ENCODE measurements at regions not wholly inside any gene's neighbourhood (a gene's known extent, or its start where the extent isn't known, plus 50 kb on each side); places are given as distances from the start of the nearest gene placed in this dataset.

DNA sequence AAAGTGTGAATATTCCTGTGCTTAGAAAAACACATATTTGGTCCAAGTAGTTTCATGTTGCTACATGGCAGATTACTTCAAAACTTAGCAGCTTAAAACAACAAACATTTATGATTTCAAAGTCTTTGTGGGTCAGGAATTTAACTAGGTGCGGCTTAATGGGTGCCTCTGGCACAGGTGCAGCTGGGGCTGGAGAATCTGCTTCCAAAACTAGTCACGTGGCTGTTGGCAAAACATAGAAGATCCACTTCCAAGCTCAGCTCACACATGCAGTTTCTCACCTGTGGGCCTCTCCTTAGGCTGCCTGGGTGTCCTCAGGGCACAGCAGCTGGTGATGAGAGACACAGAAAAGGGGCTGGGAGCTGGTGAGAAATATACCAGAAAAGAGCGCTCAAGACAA is 263.4 kb downstream of the TTLL7 start:
- no peak for DNase-seq

DNA sequence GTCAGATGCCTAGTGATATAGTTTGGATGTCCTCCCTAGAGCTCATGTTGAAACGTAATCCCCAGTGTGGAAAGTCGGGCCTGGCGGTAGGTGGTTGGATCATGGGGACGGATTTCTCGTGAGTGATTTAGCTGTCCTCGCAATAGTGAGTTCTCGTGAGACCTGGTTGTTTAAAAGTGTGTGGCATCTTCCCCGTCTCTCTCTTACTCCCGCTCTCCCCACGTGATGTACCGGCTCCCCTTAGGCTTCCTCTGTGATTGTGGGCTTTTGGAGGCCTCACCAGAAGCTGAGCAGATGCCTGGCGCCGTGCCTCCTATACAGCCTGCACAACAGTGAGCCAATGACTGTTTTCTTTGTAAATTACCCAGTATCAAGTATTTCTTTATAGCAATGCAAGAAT is 264.5 kb downstream of the TTLL7 start:
- peak in 13 of 56 donors; percentile 1 to 30 (median 3) for DNase-seq

DNA sequence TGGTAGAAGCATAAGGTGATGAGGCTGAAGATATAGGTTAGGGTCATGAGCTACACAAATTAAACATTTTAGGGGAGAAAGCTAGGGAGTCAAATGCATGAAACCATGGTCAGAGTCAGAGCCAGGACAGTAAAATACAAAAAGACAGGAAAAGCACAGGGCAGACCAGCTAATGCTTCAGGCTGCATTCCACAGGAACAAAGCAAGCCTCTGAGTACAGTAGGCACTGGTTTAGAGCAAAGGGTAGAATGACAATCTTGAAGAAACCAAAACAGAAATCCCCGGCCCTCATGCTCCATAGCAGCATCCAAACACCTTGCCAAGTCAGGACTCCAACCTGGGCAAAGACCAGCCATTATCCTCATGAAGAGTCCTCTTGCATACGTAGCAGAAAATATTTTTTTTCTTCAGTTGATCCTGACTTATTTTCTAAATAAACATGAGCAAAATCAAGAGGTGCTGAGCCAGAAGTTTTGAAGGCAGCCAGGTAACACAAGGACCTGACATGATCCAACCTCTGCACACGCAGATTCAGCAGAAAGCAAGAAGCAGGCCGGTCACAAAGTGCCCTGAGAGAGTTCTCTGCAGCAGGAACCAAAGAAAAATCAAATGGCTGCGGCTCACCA is 273.1 kb downstream of the TTLL7 start:
- no peak for DNase-seq

GRCh38 chr1:83718338-83718737 is 280.6 kb downstream of the TTLL7 start:
- no peak for DNase-seq

GRCh38 chr1:83717785-83718184 is 281.1 kb downstream of the TTLL7 start:
- no peak for DNase-seq

DNA sequence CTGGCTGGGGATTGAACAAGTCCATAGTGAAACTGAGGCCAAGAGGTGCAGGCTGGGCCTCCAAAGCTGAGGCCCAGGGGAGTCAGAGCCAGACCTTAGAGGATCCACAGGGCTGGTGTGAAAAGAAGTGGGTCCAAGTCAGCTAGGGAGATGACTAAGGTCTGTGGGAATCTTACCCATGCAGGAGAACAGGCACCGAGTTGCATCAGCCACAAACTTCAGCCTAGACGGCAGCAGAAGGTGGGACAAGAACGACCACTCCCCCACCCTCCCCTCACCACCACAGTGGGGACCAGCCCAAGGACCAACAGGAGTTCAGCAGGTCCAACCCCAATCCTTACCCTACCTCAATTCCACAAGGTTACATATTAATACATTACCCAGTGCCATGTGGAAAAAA is 282.3 kb downstream of the TTLL7 start:
- DNase-seq = no peak

DNA sequence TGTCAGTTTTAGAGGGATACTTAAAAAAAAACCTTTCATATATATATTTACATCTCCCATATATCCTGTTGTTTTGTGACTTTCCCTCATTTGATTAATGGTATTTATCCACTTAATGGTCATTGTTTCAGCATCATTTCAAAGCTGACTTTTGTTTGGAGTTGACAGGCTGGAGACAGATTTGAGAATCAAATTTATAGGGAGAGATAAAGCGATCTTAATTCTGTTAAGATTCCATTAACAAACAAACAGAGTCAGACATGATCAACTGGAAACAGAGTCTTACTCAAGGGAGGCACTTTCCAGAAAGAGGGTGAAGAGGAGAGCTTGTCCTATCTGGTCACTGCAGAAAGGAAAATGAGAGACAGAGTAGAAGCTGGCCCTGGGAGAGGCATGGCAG is 283.4 kb downstream of the TTLL7 start:
- DNase-seq = no peak

DNA sequence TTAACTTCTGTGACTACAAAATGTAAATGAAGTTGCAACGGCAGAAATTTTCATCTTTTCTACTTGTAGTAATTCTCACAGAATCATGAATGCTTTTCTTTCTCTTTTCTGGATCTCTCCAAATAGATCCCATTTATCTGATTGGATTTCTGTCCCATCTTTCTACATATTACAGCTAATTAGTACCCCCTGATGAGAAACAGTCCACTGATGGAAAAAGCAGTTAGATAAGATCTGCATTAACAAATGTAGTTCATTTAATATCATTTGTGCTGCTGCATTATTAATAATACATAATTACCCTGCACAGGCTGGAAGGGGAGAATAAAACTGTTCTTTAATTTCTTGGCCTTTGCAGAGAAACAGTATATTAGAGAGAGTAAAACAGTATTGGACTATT is 289.3 kb downstream of the TTLL7 start:
- no peak for DNase-seq

DNA sequence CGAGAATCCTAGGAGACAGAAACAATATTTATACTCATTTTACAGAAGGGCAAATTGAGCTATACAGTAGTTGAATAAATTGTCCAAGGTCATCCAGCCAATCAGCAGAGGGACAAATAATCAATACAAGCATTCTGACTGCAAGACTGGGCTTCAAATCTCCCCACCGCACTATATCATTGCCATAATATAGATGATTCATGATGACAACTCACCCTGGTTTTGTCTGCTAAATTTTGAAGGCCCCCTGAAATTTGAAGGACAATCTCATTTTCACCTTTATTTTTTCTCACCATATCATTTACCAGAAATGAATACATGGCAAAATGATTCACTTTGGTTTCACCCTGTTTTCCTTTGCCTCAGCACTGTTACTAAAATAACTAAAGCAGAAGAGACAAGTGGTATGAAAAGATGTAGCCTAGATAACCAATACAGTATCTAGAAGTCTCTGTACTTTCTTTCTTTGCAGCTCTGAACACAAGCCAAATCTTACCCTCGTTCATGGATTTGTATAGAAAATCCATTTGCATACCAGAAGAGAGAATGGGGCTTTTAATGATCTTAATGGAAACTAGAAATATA is 292.5 kb downstream of the TTLL7 start:
- DNase-seq = no peak

DNA sequence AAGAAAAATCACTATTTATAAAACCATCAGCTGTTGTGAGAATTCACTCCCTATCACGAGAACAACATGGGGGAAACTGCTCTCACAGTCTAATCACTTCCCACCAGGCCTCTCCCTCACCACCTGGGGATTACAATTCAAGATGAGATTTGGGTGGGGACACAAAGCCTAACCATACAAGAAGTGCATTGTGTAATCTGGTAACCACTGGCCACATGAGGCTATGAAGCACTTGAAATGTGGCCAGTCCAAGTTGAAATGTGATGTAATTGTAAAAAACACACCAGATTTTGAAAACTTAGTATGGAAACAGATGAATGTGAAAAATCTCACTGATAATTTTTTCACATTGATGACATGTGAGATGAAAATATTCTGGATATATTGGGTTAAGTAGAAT is 293.8 kb downstream of the TTLL7 start:
- DNase-seq = no peak

- DNase-seq = no peak
Observed at GRCh38 chr1:83704350-83704749, 294.6 kb downstream of the TTLL7 start.

- no peak for DNase-seq
Observed at GRCh38 chr1:83702356-83702755, 296.6 kb downstream of the TTLL7 start.

DNA sequence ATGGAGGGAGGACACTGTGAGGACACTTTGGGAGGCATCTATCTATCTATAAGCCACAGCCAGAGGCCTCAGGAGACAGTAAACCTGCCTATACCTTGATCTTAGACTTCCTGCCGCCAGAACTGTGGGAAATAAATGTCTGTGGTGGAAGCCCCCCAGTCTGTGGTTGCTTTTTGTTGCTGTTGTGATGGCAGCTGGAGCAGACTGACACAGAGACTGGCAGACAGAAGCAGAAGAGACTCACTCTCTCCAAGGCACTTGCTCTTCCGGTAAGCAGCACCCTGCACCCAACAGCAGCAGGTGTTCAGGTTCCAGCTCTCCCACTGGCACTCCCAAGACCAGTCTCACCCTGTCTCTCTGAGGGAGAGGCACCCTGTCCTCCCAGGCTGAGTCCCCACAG is 297.6 kb downstream of the TTLL7 start:
- DNase-seq = no peak

DNA sequence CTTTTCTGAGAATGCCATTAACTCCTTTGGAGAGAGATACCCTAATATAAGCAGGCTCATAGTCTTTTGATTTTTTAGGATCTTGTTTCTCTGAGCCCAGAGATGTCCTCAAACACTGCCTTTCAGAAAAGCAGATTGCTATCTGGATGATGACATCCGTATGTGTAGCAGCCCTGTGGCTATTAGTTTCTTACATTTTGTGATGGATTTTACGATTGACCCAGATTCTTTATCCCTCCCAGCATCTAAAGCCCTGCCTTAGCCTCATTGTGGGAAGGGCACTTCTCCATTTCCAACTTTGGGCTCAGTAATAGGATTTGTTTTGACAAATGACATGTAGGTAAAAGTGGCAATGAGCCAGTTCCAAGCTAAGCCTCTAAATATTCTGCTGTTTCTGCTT is 300.3 kb downstream of the TTLL7 start:
- DNase-seq = no peak

DNA sequence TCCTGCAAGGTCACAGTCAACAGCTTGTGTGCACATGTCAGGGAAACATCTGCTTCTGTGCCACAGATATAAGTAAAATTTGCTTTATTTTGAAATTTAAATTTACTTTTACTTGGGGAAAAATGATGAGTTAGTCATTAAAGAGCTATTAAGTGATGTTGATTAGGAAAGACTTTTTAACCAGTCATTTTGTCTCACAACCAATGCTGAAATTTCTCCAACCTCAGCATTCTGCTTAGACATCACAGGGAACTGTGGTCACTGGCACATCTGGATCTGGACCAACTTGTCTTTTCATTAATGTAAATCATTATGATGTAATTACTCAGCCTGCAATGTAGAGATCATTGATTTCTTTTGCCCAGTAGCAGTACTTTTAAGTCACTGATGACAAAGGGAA is 301.0 kb downstream of the TTLL7 start:
- no peak for DNase-seq

DNA sequence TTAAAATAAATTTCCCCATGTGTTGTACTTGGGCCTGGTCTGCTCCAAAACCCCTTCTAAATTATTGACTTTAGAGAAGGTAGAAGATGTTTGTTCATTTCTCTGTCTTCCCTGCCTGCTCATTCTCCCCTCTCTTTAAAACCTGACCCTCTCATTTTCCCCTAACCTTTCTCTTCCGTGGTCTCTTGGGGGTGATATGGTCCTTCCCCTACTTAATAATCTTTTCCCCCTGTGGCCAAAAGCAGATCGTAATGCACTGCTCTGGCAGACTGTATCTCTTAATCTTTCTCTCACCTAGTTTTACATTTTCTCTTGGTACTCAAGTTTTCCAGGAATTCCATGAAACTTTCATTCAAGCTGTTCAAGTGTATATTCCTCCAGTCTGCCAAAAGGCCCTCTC is 301.7 kb downstream of the TTLL7 start:
- DNase-seq = no peak

DNA sequence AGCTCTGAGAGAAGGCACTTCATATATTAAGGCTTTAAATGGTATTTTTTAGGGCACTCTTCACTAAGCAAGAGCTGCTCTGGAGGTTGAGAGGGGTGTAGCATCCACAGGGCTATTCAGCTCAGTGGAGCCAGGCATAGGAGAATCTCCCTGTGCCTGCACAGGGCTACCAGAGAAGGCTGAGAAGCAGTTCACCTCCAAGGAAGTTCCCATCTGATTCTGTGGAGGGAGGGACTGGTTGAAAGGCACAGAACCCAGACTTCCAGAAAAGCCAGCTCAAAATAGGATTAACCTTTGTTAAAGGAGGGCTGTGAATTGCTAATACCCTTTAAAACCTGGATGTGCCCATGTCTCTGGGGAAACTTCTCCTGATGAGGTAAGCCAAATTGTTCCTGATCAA is 304.5 kb downstream of the TTLL7 start:
- DNase-seq = no peak

GRCh38 chr1:83693427-83694126 is 305.4 kb downstream of the TTLL7 start:
- peak in 5 of 56 donors; percentile 1 to 14 (median 4) for DNase-seq

- DNase-seq = peak in 10 of 56 donors; percentile 2 to 38 (median 11)
Observed at GRCh38 chr1:83692524-83693381, 306.2 kb downstream of the TTLL7 start.

DNA sequence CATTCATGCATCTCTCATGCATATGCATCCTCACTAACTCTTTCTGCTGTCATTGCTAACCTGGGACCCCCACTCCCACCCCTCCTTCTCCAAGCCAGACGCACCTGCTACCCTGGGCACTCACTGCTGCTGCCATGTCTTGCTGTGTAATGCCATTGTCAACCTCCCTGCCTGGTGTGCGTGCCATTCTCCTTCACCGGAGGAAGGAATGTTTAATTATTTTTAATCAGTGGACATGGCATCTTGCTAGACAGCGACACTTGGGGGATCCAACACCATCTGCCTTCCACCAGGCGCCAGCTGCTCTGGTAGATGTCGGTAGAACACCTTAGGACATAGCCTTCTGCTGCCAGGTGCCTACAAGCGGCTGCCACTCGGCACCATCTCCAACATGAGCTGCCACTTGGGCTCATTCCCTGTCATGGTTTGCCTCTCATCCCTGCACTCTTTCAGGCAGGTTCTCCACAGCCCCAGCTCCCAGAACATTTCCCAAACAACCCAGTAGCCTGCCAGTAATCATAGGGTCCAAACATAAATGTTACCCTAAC is 306.9 kb downstream of the TTLL7 start:
- no peak for DNase-seq

All from amygdala (tissue), 56 donors.